ENCODE measurements at regions not wholly inside any gene's neighbourhood (a gene's known extent, or its start where the extent isn't known, plus 50 kb on each side); places are given as distances from the start of the nearest gene placed in this dataset.

DNA sequence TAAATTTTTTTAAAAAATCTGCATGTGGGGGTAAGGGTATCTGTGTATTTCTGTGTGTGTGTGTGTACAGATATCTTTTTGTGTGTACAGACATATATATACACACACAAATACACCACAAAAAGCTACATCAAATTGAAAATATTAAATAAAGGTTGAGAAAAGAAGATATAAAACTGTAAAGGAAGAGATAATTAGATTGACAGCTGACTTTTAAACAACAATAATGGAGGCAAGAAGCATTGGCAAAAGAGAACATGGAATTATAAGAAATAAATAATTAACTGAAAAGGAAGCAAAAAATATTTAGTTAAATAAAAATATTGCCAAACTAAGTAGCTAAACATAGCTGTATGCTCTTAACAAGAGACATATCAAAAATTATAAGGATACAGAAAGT is 291.4 kb downstream of the FSCB start:
- intact Hi-C loops (cut with micrococcal nuclease; ENCODE audit: unreplicated experiment): no loop called here
- ATAC-seq: no peak
- FAIRE-seq: no peak
- POLR2A ChIA-PET: no interaction called here
- no peak for DNase-seq (ENCODE audit: low spot score)
- peaks cover 18% of the 10 kb centered on the region for H3K9me3 ChIP-seq (ENCODE audit: low read length)
- CTCF ChIA-PET (ENCODE audit: low intra/inter-chr PET ratio, low total read pairs): no interaction called here
- H3K4me1 ChIP-seq (ENCODE audit: insufficient read depth, low read length): no peaks in the 10 kb centered on the region
- in situ Hi-C loops (cut with HindIII; ENCODE audit: extremely low pct_ligation_motif_present, low pct_unique_long_range_greater_than_20kb): no loop called here
- no peaks in the 10 kb centered on the region for H3K36me3 ChIP-seq (replicated peaks in 1 of 2; ENCODE audit: control insufficient read depth in 1 of 2, insufficient read depth in 2 of 2, low read length in 2 of 2)
- peak; percentile 52; the same call in 1 of the 2 replicates for TF ChIP-seq ZNF317 (CRISPR knock-in tag; IDR thresholded peaks at IDR 0.05)
- TF ChIP-seq PCBP2 (optimal IDR thresholded peaks at IDR 0.05; ENCODE audit: low read depth, low read length, poor library complexity, severe bottlenecking): no peak
- TF ChIP-seq ZSCAN25 (CRISPR knock-in tag; IDR thresholded peaks at IDR 0.05): no peak
- no peak overlapping the region for H3K4me3 ChIP-seq (replicated peaks in 1 of 3; ENCODE audit: insufficient read depth in 1 of 3, low read depth in 2 of 3, low read length in 3 of 3)
- H4K20me1 ChIP-seq (ENCODE audit: insufficient read depth, low read length): no peaks in the 10 kb centered on the region
- no peak overlapping the region for H3K27ac ChIP-seq (ENCODE audit: extremely low read length, insufficient read depth, low read length)
- no peaks in the 10 kb centered on the region for H3K79me2 ChIP-seq (ENCODE audit: insufficient read depth, low read length)
- no peaks in the 10 kb centered on the region for H3K27me3 ChIP-seq (ENCODE audit: control insufficient read depth in 1 of 2, insufficient read depth in 2 of 2, low read length in 2 of 2)
- H2AFZ ChIP-seq (ENCODE audit: low read length): no peak overlapping the region
- BruUV-seq (replicated peaks): no TSS peak
- H3K4me2 ChIP-seq (ENCODE audit: low read depth, low read length): no peak overlapping the region
- no peak overlapping the region for H3K9ac ChIP-seq (ENCODE audit: insufficient read depth, low read depth, low read length)

DNA sequence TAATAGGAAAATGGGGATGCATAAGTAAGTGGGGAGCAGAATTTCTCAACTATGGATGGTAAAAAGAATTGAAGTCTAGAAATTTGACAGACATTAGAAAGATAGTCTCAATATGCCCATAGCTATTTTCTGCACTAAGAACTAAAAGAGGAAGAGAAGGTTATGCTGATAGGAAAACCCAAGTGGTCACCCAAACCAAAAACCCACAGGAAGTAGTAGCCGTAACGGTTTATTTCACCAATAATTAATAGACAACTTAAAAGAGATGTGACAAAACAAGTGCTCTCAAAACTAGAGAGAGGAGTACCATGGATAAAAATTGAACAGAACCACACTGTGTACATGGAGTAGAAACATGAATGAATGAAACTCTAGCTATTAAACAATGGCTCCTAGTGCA is 295.4 kb downstream of the FSCB start:
- Histone ChIP-seq H3K27me3 (ENCODE audit: control insufficient read depth in 1 of 2, insufficient read depth in 2 of 2, low read length in 2 of 2) (no peaks in the 10 kb centered on the region), H3K4me3 (replicated peaks in 1 of 3; ENCODE audit: insufficient read depth in 1 of 3, low read depth in 2 of 3, low read length in 3 of 3) (no peak overlapping the region), H3K9ac (ENCODE audit: insufficient read depth, low read depth, low read length) (no peak overlapping the region), H3K27ac (ENCODE audit: extremely low read length, insufficient read depth, low read length) (no peak overlapping the region), H4K20me1 (ENCODE audit: insufficient read depth, low read length) (no peaks in the 10 kb centered on the region), H3K79me2 (ENCODE audit: insufficient read depth, low read length) (no peaks in the 10 kb centered on the region), H3K36me3 (replicated peaks in 1 of 2; ENCODE audit: control insufficient read depth in 1 of 2, insufficient read depth in 2 of 2, low read length in 2 of 2) (no peaks in the 10 kb centered on the region), H2AFZ (ENCODE audit: low read length) (no peak overlapping the region), H3K4me2 (ENCODE audit: low read depth, low read length) (no peak overlapping the region), H3K9me3 (ENCODE audit: low read length) (peaks cover 18% of the 10 kb centered on the region), H3K4me1 (ENCODE audit: insufficient read depth, low read length) (no peaks in the 10 kb centered on the region)
- no TSS peak for BruUV-seq (replicated peaks)
- no peak for TF ChIP-seq NR2F6 (IDR thresholded peaks at IDR 0.05)
- no peak for TF ChIP-seq NR2F6 (CRISPR knock-in tag; IDR thresholded peaks at IDR 0.05)
- TF ChIP-seq HMG20A (CRISPR knock-in tag; IDR thresholded peaks at IDR 0.05; ENCODE audit: borderline replicate concordance): no peak
- TF ChIP-seq RFX1 (IDR thresholded peaks at IDR 0.05): no peak
- TF ChIP-seq GATAD1 (CRISPR knock-in tag; IDR thresholded peaks at IDR 0.05): no peak
- TF ChIP-seq ZSCAN20 (CRISPR knock-in tag; IDR thresholded peaks at IDR 0.05; ENCODE audit: borderline replicate concordance): no peak
- no peak for TF ChIP-seq MED13 (CRISPR knock-in tag; IDR thresholded peaks at IDR 0.05)
- no peak for TF ChIP-seq ZNF724P (CRISPR knock-in tag; IDR thresholded peaks at IDR 0.05; ENCODE audit: borderline replicate concordance)
- TF ChIP-seq ZNF589 (CRISPR knock-in tag; conservative IDR thresholded peaks at IDR 0.05): no peak
- TF ChIP-seq, protein P1, sequence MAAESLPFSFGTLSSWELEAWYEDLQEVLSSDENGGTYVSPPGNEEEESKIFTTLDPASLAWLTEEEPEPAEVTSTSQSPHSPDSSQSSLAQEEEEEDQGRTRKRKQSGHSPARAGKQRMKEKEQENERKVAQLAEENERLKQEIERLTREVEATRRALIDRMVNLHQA (CRISPR knock-in tag; IDR thresholded peaks at IDR 0.05): no peak
- no peak for TF ChIP-seq FOXM1 (CRISPR knock-in tag; IDR thresholded peaks at IDR 0.05)
- no peak for TF ChIP-seq HNF4G (IDR thresholded peaks at IDR 0.05; ENCODE audit: borderline replicate concordance, low read depth, low read length)
- no peak for TF ChIP-seq HNF4G (CRISPR knock-in tag; IDR thresholded peaks at IDR 0.05; ENCODE audit: borderline replicate concordance, low read depth)
- no peak for TF ChIP-seq ZNF777 (CRISPR knock-in tag; IDR thresholded peaks at IDR 0.05)
- TF ChIP-seq ARID3A (IDR thresholded peaks at IDR 0.05; ENCODE audit: low read depth, low read length): no peak
- no peak for TF ChIP-seq ERF (CRISPR knock-in tag; IDR thresholded peaks at IDR 0.05)
- no peak for TF ChIP-seq ZNF782 (CRISPR knock-in tag; IDR thresholded peaks at IDR 0.05; ENCODE audit: borderline replicate concordance)
- FAIRE-seq (no peak), DNase-seq (ENCODE audit: low spot score) (no peak), ATAC-seq (no peak)
- ChIA-PET CTCF (ENCODE audit: low intra/inter-chr PET ratio, low total read pairs) (no interaction called here), POLR2A (no interaction called here)
- intact Hi-C loops (cut with micrococcal nuclease; ENCODE audit: unreplicated experiment): no loop called here
- 4% methylated on average over 2 of the region's 2 CpGs for WGBS (ENCODE audit: low lambda C conversion rate)
- in situ Hi-C loops (cut with HindIII; ENCODE audit: extremely low pct_ligation_motif_present, low pct_unique_long_range_greater_than_20kb): no loop called here
